H1 (cell line): ENCODE measurements at regions not wholly inside any gene's neighbourhood (a gene's known extent, or its start where the extent isn't known, plus 50 kb on each side); places are given as distances from the start of the nearest gene placed in this dataset.

Experiments
- CTCF ChIA-PET: fragments of 300-600 bp; sonication (Branson Sonifier 250); formaldehyde crosslinking; loops from one replicate; lab custom pipeline; 2021; ENCODE audit not compliant: partially characterized antibody; lab: Charles Lee
- POLR2A ChIA-PET: fragments of 300-600 bp; sonication (Branson Sonifier 250); formaldehyde crosslinking; loops from one replicate; lab custom pipeline; 2021; ENCODE audit warnings: inconsistent platforms; ENCODE audit not compliant: partially characterized antibody; lab: Charles Lee
- DNase-seq, 2 experiments: peaks; one replicate each; pipeline versions ENCODE4 v3.0.0 to v3.0.0-alpha.2; 2010 to 2022; ENCODE audit warnings: low spot score in 2 of 2, low read depth in 1 of 2, mixed read lengths in 1 of 2
- FAIRE-seq: peaks from 2 replicates; lab custom pipeline; 2011; peaks lifted over from hg19 to GRCh38; lab: Jason Lieb, UNC
- H2AFZ ChIP-seq: 2 replicates; pipeline ENCODE4 v1.8.1; 2012; ENCODE audit warnings: low read length, inconsistent platforms
- H2AK5ac ChIP-seq: 2 replicates; pipeline ENCODE4 v1.6.1; 2013; ENCODE audit warnings: low read depth, low read length
- H2BK120ac ChIP-seq: replicated peaks from 2 replicates; pipeline ENCODE3; 2013; ENCODE audit warnings: low read depth, low read length, inconsistent platforms
- H2BK12ac ChIP-seq: 2 replicates; pipeline ENCODE4 v1.6.1; 2013; ENCODE audit warnings: low read depth, low read length
- H2BK15ac ChIP-seq: 2 replicates; pipeline ENCODE4 v1.6.1; 2013; ENCODE audit warnings: low read length
- H2BK20ac ChIP-seq: 2 replicates; pipeline ENCODE4 v1.6.1; 2013; ENCODE audit warnings: low read length
- H2BK5ac ChIP-seq: 2 replicates; pipeline ENCODE4 v1.6.1; 2013; ENCODE audit warnings: low read depth, low read length
- H3K14ac ChIP-seq: 2 replicates; pipeline ENCODE4 v1.6.1; 2013; ENCODE audit warnings: inconsistent platforms; ENCODE audit not compliant: insufficient read length
- H3K18ac ChIP-seq: 2 replicates; pipeline ENCODE4 v1.6.1; 2013; ENCODE audit warnings: low read length; ENCODE audit errors: extremely low read depth
- H3K23ac ChIP-seq: 2 replicates; pipeline ENCODE4 v1.6.1; 2013; ENCODE audit warnings: inconsistent platforms; ENCODE audit not compliant: insufficient read length
- H3K23me2 ChIP-seq: 2 replicates; pipeline ENCODE4 v1.6.1; 2013; ENCODE audit warnings: low read depth, low read length
- H3K27ac ChIP-seq: 2 replicates; pipeline ENCODE4 v1.6.1; 2011; ENCODE audit warnings: low read depth, low read length, inconsistent platforms
- H3K27me3 ChIP-seq, 4 experiments: replicated peaks in 1 of 4; 1 replicate in 1 of 4; 2 replicates in 3 of 4; pipeline versions ENCODE4 v1.6.1 to v1.8.1; 2011 to 2013; ENCODE audit warnings: low read length in 3 of 4, mild to moderate bottlenecking in 3 of 4, inconsistent platforms in 2 of 4, mixed read lengths in 2 of 4, moderate library complexity in 1 of 4; ENCODE audit not compliant: control insufficient read depth in 3 of 4, insufficient read depth in 3 of 4; ENCODE audit errors: extremely low read depth in 1 of 4
- H3K36me3 ChIP-seq, 4 experiments: 2 replicates each; pipeline versions ENCODE4 v1.6.1 to v1.8.1; 2011 to 2013; ENCODE audit warnings: mild to moderate bottlenecking in 4 of 4, low read length in 3 of 4, moderate library complexity in 2 of 4, control low read depth in 1 of 4, inconsistent platforms in 1 of 4; ENCODE audit not compliant: insufficient read depth in 4 of 4, control insufficient read depth in 2 of 4
- H3K4ac ChIP-seq: replicated peaks from 2 replicates; pipeline ENCODE3; 2013; ENCODE audit warnings: low read length, low read depth, mixed read lengths, inconsistent platforms; ENCODE audit not compliant: insufficient read length
- H3K4me1 ChIP-seq, 4 experiments: replicated peaks in 1 of 4; 1 replicate in 1 of 4; 2 replicates in 3 of 4; pipeline versions ENCODE4 v1.6.1 to v1.8.1; 2011 to 2013; ENCODE audit warnings: low read length in 3 of 4, inconsistent platforms in 2 of 4, mixed read lengths in 1 of 4; ENCODE audit not compliant: insufficient read depth in 4 of 4, control insufficient read depth in 3 of 4
- H3K4me2 ChIP-seq, 2 experiments: 2 replicates each; pipeline versions ENCODE4 v1.6.1 to v1.8.1; 2011 to 2013; ENCODE audit warnings: low read depth in 2 of 2, low read length in 2 of 2, control low read depth in 1 of 2, inconsistent platforms in 1 of 2, mild to moderate bottlenecking in 1 of 2; ENCODE audit not compliant: insufficient read depth in 1 of 2
- H3K4me3 ChIP-seq, 4 experiments: fragments of 200-600, 300-600 bp in 1 of 4; sonication (generic), shearing (Covaris generic), sonication (Bioruptor Twin) in 1 of 4; 2 replicates each; pipeline versions ENCODE4 v1.5.1 to v1.8.1; 2011 to 2016; ENCODE audit warnings: low read length in 4 of 4, low read depth in 3 of 4, control low read depth in 2 of 4, inconsistent platforms in 2 of 4, mild to moderate bottlenecking in 2 of 4, mixed read lengths in 1 of 4, moderate library complexity in 1 of 4; ENCODE audit not compliant: insufficient read depth in 2 of 4; ENCODE audit errors: extremely low read depth in 1 of 4
- H3K56ac ChIP-seq: replicated peaks from 2 replicates; pipeline ENCODE3; 2013; ENCODE audit warnings: low read depth, mild to moderate bottlenecking, mixed read lengths, low read length, inconsistent platforms; ENCODE audit not compliant: insufficient read length
- H3K79me1 ChIP-seq: 2 replicates; pipeline ENCODE4 v1.6.1; 2013; ENCODE audit warnings: low read depth, low read length, control low read depth
- H3K79me2 ChIP-seq, 2 experiments: 2 replicates each; pipeline versions ENCODE4 v1.6.1 to v1.8.1; 2012 to 2013; ENCODE audit warnings: low read length in 2 of 2, mild to moderate bottlenecking in 2 of 2, inconsistent platforms in 1 of 2; ENCODE audit not compliant: insufficient read depth in 2 of 2, control insufficient read depth in 1 of 2
- H3K9ac ChIP-seq, 4 experiments: replicated peaks in 1 of 4; 1 replicate in 1 of 4; 2 replicates in 3 of 4; pipeline versions ENCODE4 v1.6.1 to v1.8.1; 2011 to 2013; ENCODE audit warnings: low read depth in 3 of 4, low read length in 3 of 4, control low read depth in 2 of 4, mild to moderate bottlenecking in 2 of 4, moderate library complexity in 2 of 4, inconsistent platforms in 1 of 4; ENCODE audit errors: extremely low read depth in 1 of 4
- H3K9me3 ChIP-seq, 2 experiments: 2 replicates each; pipeline versions ENCODE4 v1.6.1 to v1.8.1; 2012 to 2013; ENCODE audit warnings: mild to moderate bottlenecking in 2 of 2, moderate library complexity in 2 of 2, control low read depth in 1 of 2, inconsistent platforms in 1 of 2, low read depth in 1 of 2, low read length in 1 of 2, mixed read lengths in 1 of 2; ENCODE audit not compliant: insufficient read depth in 2 of 2
- H4K20me1 ChIP-seq, 2 experiments: replicated peaks in 1 of 2; 2 replicates each; pipeline versions ENCODE3 to v1.8.1; 2011 to 2013; ENCODE audit warnings: inconsistent platforms in 2 of 2, low read length in 2 of 2, mild to moderate bottlenecking in 1 of 2; ENCODE audit not compliant: insufficient read depth in 2 of 2, control insufficient read depth in 1 of 2
- H4K5ac ChIP-seq: 2 replicates; pipeline ENCODE4 v1.6.1; 2013; ENCODE audit warnings: low read length, low read depth, mixed read lengths, inconsistent platforms; ENCODE audit not compliant: insufficient read length
- H4K8ac ChIP-seq: 2 replicates; pipeline ENCODE4 v1.8.0; 2013; ENCODE audit warnings: mild to moderate bottlenecking, moderate library complexity, low read length, inconsistent platforms; ENCODE audit not compliant: insufficient read depth; ENCODE audit errors: extremely low read depth
- H4K91ac ChIP-seq: replicated peaks from 2 replicates; pipeline ENCODE3; 2013; ENCODE audit warnings: low read length, mixed read lengths, inconsistent platforms; ENCODE audit not compliant: insufficient read length
- CBX5 ChIP-seq: fragments of 300-800, 300-1000 bp; sonication (generic); IDR thresholded peaks from 2 replicates; pipeline ENCODE4 v1.7.1; 2016; ENCODE audit warnings: antibody characterized with exemption, low read length, low read depth
- CBX8 ChIP-seq: fragments of 300-800, 300-1000 bp; sonication (generic); IDR thresholded peaks from 2 replicates; pipeline ENCODE4 v1.7.1; 2016; ENCODE audit warnings: low read depth, low read length, borderline replicate concordance
- CEBPB ChIP-seq: IDR thresholded peaks from 2 replicates; pipeline ENCODE4 v1.6.1; 2012; ENCODE audit warnings: low read depth, low read length
- CREB1 ChIP-seq: IDR thresholded peaks from 2 replicates; pipeline ENCODE4 v1.6.1; 2012; ENCODE audit warnings: inconsistent platforms
- EGR1 ChIP-seq: IDR thresholded peaks from 2 replicates; pipeline ENCODE4 v1.6.1; 2011; ENCODE audit warnings: low read depth, low read length, borderline replicate concordance
- HDAC2 ChIP-seq, 2 experiments: fragments of 300-600 bp in 1 of 2; sonication (generic) in 1 of 2; IDR thresholded peaks; 2 replicates each; pipeline ENCODE4 v1.6.1; 2011 to 2012; ENCODE audit warnings: low read depth in 2 of 2, low read length in 2 of 2, mild to moderate bottlenecking in 2 of 2, moderate library complexity in 2 of 2, borderline replicate concordance in 1 of 2, inconsistent platforms in 1 of 2
- KDM1A ChIP-seq: fragments of 200-600, 300-600 bp; sonication (generic); IDR thresholded peaks from 2 replicates; pipeline ENCODE4 v1.7.1; 2016; ENCODE audit warnings: mild to moderate bottlenecking, low read length, borderline replicate concordance
- NRF1 ChIP-seq: IDR thresholded peaks from 2 replicates; pipeline ENCODE4 v1.6.1; 2011; ENCODE audit warnings: mild to moderate bottlenecking, low read depth, low read length, improper control_type of control experiment
- POU5F1 ChIP-seq: IDR thresholded peaks from 2 replicates; pipeline ENCODE4 v1.6.1; 2011; ENCODE audit warnings: low read depth, mild to moderate bottlenecking, low read length, moderate library complexity
- RBBP5 ChIP-seq: IDR thresholded peaks from 2 replicates; pipeline ENCODE4 v1.7.1; 2012; ENCODE audit warnings: low read depth, mild to moderate bottlenecking, inconsistent platforms, low read length, moderate library complexity, borderline replicate concordance
- RNF2 ChIP-seq: fragments of 200-900, 300-1000 bp; sonication (generic); IDR thresholded peaks from 2 replicates; pipeline ENCODE4 v1.7.1; 2016; ENCODE audit warnings: borderline replicate concordance, low read depth, mild to moderate bottlenecking, antibody characterized with exemption, low read length; ENCODE audit not compliant: poor library complexity, severe bottlenecking; ENCODE audit errors: missing control alignments
- RXRA ChIP-seq: IDR thresholded peaks from 2 replicates; pipeline ENCODE4 v1.6.1; 2011; ENCODE audit warnings: low read depth, mild to moderate bottlenecking, low read length, moderate library complexity; ENCODE audit not compliant: insufficient read depth
- SAP30 ChIP-seq: fragments of 300-600 bp; sonication (generic); IDR thresholded peaks from 2 replicates; pipeline ENCODE4 v1.7.1; 2012; ENCODE audit warnings: low read length, moderate library complexity, mild to moderate bottlenecking, inconsistent platforms; ENCODE audit not compliant: insufficient read depth, insufficient replicate concordance
- SP1 ChIP-seq: IDR thresholded peaks from 2 replicates; pipeline ENCODE4 v1.6.1; 2011; ENCODE audit warnings: low read depth, low read length
- TEAD4 ChIP-seq: IDR thresholded peaks from 2 replicates; pipeline ENCODE4 v1.6.1; 2012; ENCODE audit warnings: low read depth, low read length, inconsistent platforms, mixed read lengths
- WGBS, 2 experiments: shearing (Covaris generic) in 1 of 2; methylation state at CpG; one replicate each; pipeline versions ENCODE4 v1.1.6 to v1.1.7; 2013 to 2015; ENCODE audit warnings: low lambda C conversion rate in 2 of 2, mixed read lengths in 2 of 2, inconsistent platforms in 1 of 2, low coverage in 1 of 2, missing lambda C conversion rate in 1 of 2; ENCODE audit not compliant: insufficient replicate concordance in 2 of 2, insufficient coverage in 1 of 2, insufficient read length in 1 of 2; ENCODE audit errors: extremely low coverage in 1 of 2, missing lambda C conversion rate in 1 of 2; 5-methylcytosine and 5-hydroxymethylcytosine counted together

DNA sequence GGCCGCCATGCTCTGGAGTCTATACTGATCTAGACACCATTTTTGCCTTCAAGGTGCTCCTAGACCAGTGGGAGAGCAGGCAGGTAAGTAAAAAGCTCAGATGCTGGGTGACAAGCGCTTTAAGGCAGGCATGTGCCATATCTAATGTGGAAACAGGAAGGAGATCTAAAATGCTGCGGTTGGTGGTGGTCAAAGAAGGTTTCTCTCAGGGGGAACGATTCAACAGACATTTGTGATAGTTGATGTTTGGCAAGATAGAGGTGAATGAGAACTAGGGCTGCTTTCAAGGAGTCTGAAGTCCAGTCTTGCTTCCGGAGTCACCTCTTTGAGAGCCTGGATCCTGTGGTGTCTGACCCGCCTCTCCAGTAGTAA, 146.2 kb upstream of the KLF4 start:
- Histone ChIP-seq H4K8ac (no peak overlapping the region), H4K91ac (no peak overlapping the region), H3K23ac (no peak overlapping the region), H2BK20ac (no peak overlapping the region), H2BK5ac (no peak overlapping the region), H3K23me2 (peaks cover 2% of the 10 kb centered on the region; the same call in 1 of the 2 replicates), H2AK5ac (no peak overlapping the region), H3K4me1 (peaks cover 9 to 17% (median 14%) of the 10 kb centered on the region in 4 experiments; a peak in 6 of 7 replicates), H3K36me3 (no peaks in the 10 kb centered on the region), H3K4me3 (no peak overlapping the region), H2AFZ (no peak overlapping the region), H3K27me3 (peaks cover 0 to 8% (median 1%) of the 10 kb centered on the region in 4 experiments; a peak in 3 of 7 replicates), H3K79me2 (no peaks in the 10 kb centered on the region), H3K27ac (no peak overlapping the region), H3K9ac (no peak overlapping the region), H3K4ac (no peak overlapping the region), H4K5ac (no peak overlapping the region), H2BK12ac (no peak overlapping the region; the same call in 1 of the 2 replicates), H2BK120ac (no peak overlapping the region), H3K14ac (no peak overlapping the region), H3K56ac (no peak overlapping the region), H3K4me2 (no peak overlapping the region), H4K20me1 (no peaks in the 10 kb centered on the region), H3K79me1 (no peaks in the 10 kb centered on the region), H3K18ac (no peak overlapping the region), H3K9me3 (no peaks in the 10 kb centered on the region), H2BK15ac (no peak overlapping the region)
- POLR2A ChIA-PET, result no interaction called here
- DNase-seq (no peak), FAIRE-seq (no peak)
- WGBS, 2 experiments, result 94% methylated on average over 6 of the region's 6 CpGs; no CpG with 5 or more reads in 1 of the 2 experiments
- CTCF ChIA-PET, result no interaction called here
- TF ChIP-seq SAP30 (no peak), NRF1 (no peak), CEBPB (no peak), CREB1 (no peak), KDM1A (no peak), HDAC2 (IDR thresholded peaks at IDR 0.05; ENCODE audit: borderline replicate concordance in 1 of 2, low read depth in 2 of 2, low read length in 2 of 2) (no peak), CBX8 (no peak), POU5F1 (no peak), CBX5 (no peak), RBBP5 (no peak), TEAD4 (no peak), RXRA (no peak), EGR1 (no peak), SP1 (no peak), RNF2 (no peak)
